ENCODE measurements at regions not wholly inside any gene's neighbourhood (a gene's known extent, or its start where the extent isn't known, plus 50 kb on each side); places are given as distances from the start of the nearest gene placed in this dataset.
A peak's percentile ranks its signal among the peaks of the same experiment; 100 is the strongest.

DNA sequence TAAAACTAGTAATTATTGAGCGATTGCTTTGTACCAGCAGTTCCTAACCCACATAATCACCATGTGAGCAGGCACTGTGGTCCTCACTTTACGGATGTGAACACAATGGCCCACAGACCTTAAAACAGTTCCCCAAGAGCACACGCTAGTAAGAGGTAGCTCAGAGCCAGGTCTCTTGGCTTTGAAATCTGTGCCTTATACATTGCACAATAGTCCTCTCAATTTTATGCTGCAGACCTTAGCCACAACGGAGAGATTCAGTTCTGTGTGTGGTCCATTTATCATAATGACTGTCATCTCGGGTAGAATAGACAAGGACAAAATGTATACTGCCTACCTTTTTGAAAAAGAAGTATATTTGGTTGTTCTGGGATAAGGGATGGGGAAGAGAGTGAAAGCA is 289.0 kb upstream of the ANKRD55 start:
- DNase-seq: no peak
- H3K9me3 ChIP-seq: no peaks in the 10 kb centered on the region
- TF ChIP-seq, protein P1, sequence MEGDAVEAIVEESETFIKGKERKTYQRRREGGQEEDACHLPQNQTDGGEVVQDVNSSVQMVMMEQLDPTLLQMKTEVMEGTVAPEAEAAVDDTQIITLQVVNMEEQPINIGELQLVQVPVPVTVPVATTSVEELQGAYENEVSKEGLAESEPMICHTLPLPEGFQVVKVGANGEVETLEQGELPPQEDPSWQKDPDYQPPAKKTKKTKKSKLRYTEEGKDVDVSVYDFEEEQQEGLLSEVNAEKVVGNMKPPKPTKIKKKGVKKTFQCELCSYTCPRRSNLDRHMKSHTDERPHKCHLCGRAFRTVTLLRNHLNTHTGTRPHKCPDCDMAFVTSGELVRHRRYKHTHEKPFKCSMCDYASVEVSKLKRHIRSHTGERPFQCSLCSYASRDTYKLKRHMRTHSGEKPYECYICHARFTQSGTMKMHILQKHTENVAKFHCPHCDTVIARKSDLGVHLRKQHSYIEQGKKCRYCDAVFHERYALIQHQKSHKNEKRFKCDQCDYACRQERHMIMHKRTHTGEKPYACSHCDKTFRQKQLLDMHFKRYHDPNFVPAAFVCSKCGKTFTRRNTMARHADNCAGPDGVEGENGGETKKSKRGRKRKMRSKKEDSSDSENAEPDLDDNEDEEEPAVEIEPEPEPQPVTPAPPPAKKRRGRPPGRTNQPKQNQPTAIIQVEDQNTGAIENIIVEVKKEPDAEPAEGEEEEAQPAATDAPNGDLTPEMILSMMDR (IDR thresholded peaks at IDR 0.05): no peak
- no peak for ATAC-seq
- H3K27ac ChIP-seq: no peak overlapping the region
- H3K27me3 ChIP-seq: no peaks in the 10 kb centered on the region
- H3K4me3 ChIP-seq: no peak overlapping the region
- intact Hi-C loops (cut with DNase I): no loop called here
- no peaks in the 10 kb centered on the region for H3K36me3 ChIP-seq
- peaks cover 2 to 29% (median 18%) of the 10 kb centered on the region in 9 donors for H3K4me1 ChIP-seq
- WGBS, 2 donors: 82 to 83% methylated on average over 5 of the region's 5 CpGs

DNA sequence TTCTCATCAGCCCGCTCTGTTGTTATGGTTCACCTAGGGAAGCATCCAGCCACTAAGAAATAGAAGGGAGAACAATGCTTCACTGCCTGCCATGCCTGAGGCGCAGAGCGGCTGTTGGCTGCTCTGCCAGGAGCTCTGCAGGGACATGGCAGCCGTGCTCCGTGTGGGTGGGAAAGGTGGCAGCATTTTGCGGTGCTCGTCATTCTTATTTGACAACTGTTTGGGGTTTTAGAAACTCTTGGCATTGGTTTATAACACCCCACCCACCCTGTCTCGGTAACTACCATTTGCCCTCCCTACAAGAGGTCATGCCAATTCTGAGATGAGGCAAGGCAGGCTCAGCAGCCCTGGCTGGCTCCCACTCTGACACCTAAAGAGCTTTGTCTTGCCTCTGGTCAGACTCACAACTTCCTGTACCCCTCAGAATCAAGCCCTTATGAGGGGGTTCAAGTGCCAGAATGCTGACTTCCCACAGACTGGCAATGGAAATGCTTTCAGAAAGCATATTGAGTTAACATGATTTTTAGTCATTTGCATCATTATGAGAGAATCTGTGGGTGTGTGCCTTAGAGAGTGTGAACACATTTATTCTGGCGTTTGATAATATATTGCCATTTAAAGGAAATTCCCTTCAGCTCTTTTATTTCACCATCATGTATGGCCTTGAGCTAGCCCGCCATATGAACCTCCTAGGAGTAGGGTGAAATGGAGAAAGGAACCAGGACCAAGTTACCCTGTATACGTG is 288.0 kb upstream of the ANKRD55 start:
- H3K4me3 ChIP-seq: no peak overlapping the region
- no peaks in the 10 kb centered on the region for H3K36me3 ChIP-seq
- no peak overlapping the region for H3K27ac ChIP-seq
- peaks cover 4 to 40% (median 28%) of the 10 kb centered on the region in 9 donors for H3K4me1 ChIP-seq
- no peak for DNase-seq
- WGBS, 2 donors: 94 to 95% methylated on average over 11 of the region's 11 CpGs
- H3K9me3 ChIP-seq: no peaks in the 10 kb centered on the region
- no peaks in the 10 kb centered on the region for H3K27me3 ChIP-seq
- intact Hi-C loops (cut with DNase I): no loop called here
- ATAC-seq: no peak
- TF ChIP-seq, protein P1 (IDR thresholded peaks at IDR 0.05): no peak

DNA sequence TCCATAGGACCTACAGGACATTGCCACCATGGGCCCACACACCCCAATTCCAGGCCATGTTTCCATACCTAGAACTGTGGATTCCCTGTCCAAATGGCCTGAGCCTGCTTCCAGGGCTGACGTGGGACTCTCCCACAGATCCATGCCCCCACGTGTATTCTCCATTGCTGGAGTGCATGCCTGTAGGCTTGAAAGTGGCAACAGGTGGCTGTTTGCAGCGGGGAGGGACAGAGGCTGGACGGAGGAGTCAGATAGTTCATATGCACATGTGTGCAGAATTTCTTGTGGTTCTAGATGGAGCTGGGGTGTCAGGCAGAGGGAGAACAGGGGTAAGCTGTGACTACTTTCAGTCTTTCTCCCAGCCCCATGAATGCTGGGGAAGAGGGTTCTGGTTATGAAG is 285.7 kb upstream of the ANKRD55 start:
- TF ChIP-seq, protein P1 (IDR thresholded peaks at IDR 0.05): no peak
- no peak for DNase-seq
- Histone ChIP-seq H3K27ac (no peak overlapping the region), H3K4me1 (peaks cover 4 to 46% (median 32%) of the 10 kb centered on the region in 9 donors), H3K36me3 (no peaks in the 10 kb centered on the region), H3K27me3 (no peaks in the 10 kb centered on the region), H3K9me3 (no peaks in the 10 kb centered on the region), H3K4me3 (no peak overlapping the region)
- ATAC-seq: no peak
- 96 to 97% methylated on average over 4 of the region's 4 CpGs for WGBS, 2 donors
- intact Hi-C loops (cut with DNase I): no loop called here

DNA sequence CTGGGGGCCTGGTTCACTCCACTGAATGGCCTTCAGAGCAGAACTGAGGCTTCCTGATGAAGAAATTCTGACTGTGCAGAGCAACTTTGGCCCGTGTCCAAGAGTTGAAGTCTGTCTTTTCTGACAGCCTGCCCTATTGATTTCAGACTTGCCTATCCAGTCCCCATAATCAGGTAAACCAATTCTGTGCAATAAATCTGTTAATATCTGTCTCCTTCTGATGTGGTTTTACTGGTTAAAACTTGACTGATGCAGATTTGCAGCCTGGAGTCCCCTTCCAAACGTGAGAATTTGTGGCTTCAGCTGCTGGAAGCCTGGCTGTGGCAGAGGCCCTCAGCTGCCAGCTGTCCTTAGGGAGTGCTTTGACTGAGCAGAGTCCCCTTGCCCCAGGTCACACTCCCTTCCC is 283.9 kb upstream of the ANKRD55 start:
- WGBS, 2 donors: 23 to 34% methylated on average over 2 of the region's 2 CpGs
- H3K27me3 ChIP-seq: no peaks in the 10 kb centered on the region
- no peaks in the 10 kb centered on the region for H3K9me3 ChIP-seq
- TF ChIP-seq, protein P1 (IDR thresholded peaks at IDR 0.05): no peak
- H3K4me3 ChIP-seq: no peak overlapping the region
- ATAC-seq (peak in 3 of 8 donors; percentile 20 to 41 (median 28)), DNase-seq (peak in 1 of 2 donors; percentile 35)
- no peaks in the 10 kb centered on the region for H3K36me3 ChIP-seq
- intact Hi-C loops (cut with DNase I): no loop called here
- H3K4me1 ChIP-seq: peaks cover 3 to 49% (median 28%) of the 10 kb centered on the region in 9 donors
- peak overlapping the region in 3 of 10 donors; percentile 46 to 51 (median 50) for H3K27ac ChIP-seq

Measured in heart right ventricle (tissue), 16 donors.